Liver (tissue), 8 donors: ENCODE measurements at regions not wholly inside any gene's neighbourhood (a gene's known extent, or its start where the extent isn't known, plus 50 kb on each side); places are given as distances from the start of the nearest gene placed in this dataset.

Experiments used
- DNase-seq: peaks from one replicate; pipeline ENCODE4 v3.0.0-alpha.2; 2017; ENCODE audit warnings: low spot score
- H3K27ac ChIP-seq, 2 donors: one replicate each; pipeline ENCODE4 v1.7.0; 2013; ENCODE audit warnings: inconsistent platforms in 2 of 2, low read length in 2 of 2, control low read depth in 1 of 2, low read depth in 1 of 2, mild to moderate bottlenecking in 1 of 2
- H3K27me3 ChIP-seq, 4 donors: one replicate each; pipeline versions ENCODE4 v1.6.1 to v1.7.0; 2013; ENCODE audit warnings: low read length in 3 of 4, inconsistent platforms in 1 of 4, mild to moderate bottlenecking in 1 of 4, moderate library complexity in 1 of 4; ENCODE audit not compliant: control insufficient read depth in 4 of 4, insufficient read depth in 4 of 4
- H3K36me3 ChIP-seq, 4 donors: one replicate each; pipeline versions ENCODE4 v1.6.1 to v1.7.0; 2013; ENCODE audit warnings: low read length in 3 of 4, mild to moderate bottlenecking in 3 of 4, low read depth in 1 of 4, moderate library complexity in 1 of 4; ENCODE audit not compliant: control insufficient read depth in 4 of 4, insufficient read depth in 3 of 4
- H3K4me1 ChIP-seq, 4 donors: one replicate each; pipeline versions ENCODE4 v1.6.1 to v1.7.0; 2013; ENCODE audit warnings: low read length in 3 of 4, mild to moderate bottlenecking in 3 of 4, moderate library complexity in 1 of 4; ENCODE audit not compliant: control insufficient read depth in 4 of 4, insufficient read depth in 4 of 4
- H3K4me3 ChIP-seq, 3 donors: one replicate each; pipeline versions ENCODE4 v1.6.1 to v1.7.0; 2013; ENCODE audit warnings: low read length in 3 of 3, control low read depth in 1 of 3, low read depth in 1 of 3, mild to moderate bottlenecking in 1 of 3
- H3K9ac ChIP-seq, 2 donors: one replicate each; pipeline ENCODE4 v1.7.0; 2013; ENCODE audit warnings: low read length in 2 of 2, mild to moderate bottlenecking in 2 of 2, moderate library complexity in 2 of 2, control low read depth in 1 of 2, low read depth in 1 of 2
- H3K9me3 ChIP-seq, 4 donors: one replicate each; pipeline versions ENCODE4 v1.6.1 to v1.7.0; 2013; ENCODE audit warnings: low read length in 3 of 4; ENCODE audit not compliant: control insufficient read depth in 4 of 4
- FOXA1 ChIP-seq: IDR thresholded peaks from 2 replicates; pipeline ENCODE4 v1.6.1; 2016; ENCODE audit warnings: antibody characterized with exemption
- FOXA2 ChIP-seq: IDR thresholded peaks from 2 replicates; pipeline ENCODE4 v1.6.1; 2016; ENCODE audit warnings: antibody characterized with exemption
- GABPA ChIP-seq, 2 donors: IDR thresholded peaks in 1 of 2; conservative IDR thresholded peaks in 1 of 2; 2 replicates each; pipeline ENCODE4 v1.6.1; 2016; ENCODE audit warnings: antibody characterized with exemption in 2 of 2, mild to moderate bottlenecking in 1 of 2, moderate library complexity in 1 of 2
- HNF4G ChIP-seq: IDR thresholded peaks from 2 replicates; pipeline ENCODE4 v1.6.1; 2016; ENCODE audit warnings: antibody characterized with exemption
- NR2F2 ChIP-seq: IDR thresholded peaks from 2 replicates; pipeline ENCODE4 v1.6.1; 2016; ENCODE audit warnings: antibody characterized with exemption
- RAD21 ChIP-seq, 2 donors: IDR thresholded peaks; 2 replicates each; pipeline ENCODE4 v1.6.1; 2016; ENCODE audit warnings: antibody characterized with exemption in 2 of 2, mild to moderate bottlenecking in 2 of 2
- TAF1 ChIP-seq: conservative IDR thresholded peaks from 2 replicates; pipeline ENCODE4 v1.6.1; 2016; ENCODE audit warnings: antibody characterized with exemption, mild to moderate bottlenecking
- WGBS: extraction: QIAGEN DNeasy Blood & Tissue Kit; methylation state at CpG from one replicate; pipeline ENCODE4 v1.1.7; 2013; 5-methylcytosine and 5-hydroxymethylcytosine counted together
- TF ChIP-seq, protein P1 (sequence below): fragments of 150-350 bp; IDR thresholded peaks from 2 replicates; pipeline ENCODE4 v1.5.1; 2017; ENCODE audit warnings: improper control_type of control experiment, low read depth, low read length; ENCODE audit not compliant: missing input control
- TF ChIP-seq, protein P2 (sequence below): IDR thresholded peaks from 2 replicates; pipeline ENCODE4 v1.6.1; 2016; ENCODE audit warnings: antibody characterized with exemption
- TF ChIP-seq, protein P3 (sequence below): IDR thresholded peaks from 2 replicates; pipeline ENCODE4 v1.6.1; 2016; ENCODE audit warnings: antibody characterized with exemption
- TF ChIP-seq, protein P4 (sequence below): IDR thresholded peaks from 2 replicates; pipeline ENCODE4 v1.6.1; 2016; ENCODE audit warnings: antibody characterized with exemption
- donor health status: healthy.
- donor health status: healthy.
- donor health status: healthy.
- donor health status: healthy.
- donor health status: healthy.

- Histone ChIP-seq H3K9me3 (no peaks in the 10 kb centered on the region), H3K27me3 (no peaks in the 10 kb centered on the region), H3K36me3 (no peaks in the 10 kb centered on the region), H3K27ac (no peak overlapping the region), H3K9ac (no peak overlapping the region), H3K4me1 (peaks cover 0 to 1% (median 0%) of the 10 kb centered on the region in 4 donors), H3K4me3 (no peak overlapping the region)
- no peak for DNase-seq
- WGBS, result 61% methylated on average over 6 of the region's 6 CpGs
- no peak for TF ChIP-seq FOXA1
- TF ChIP-seq GABPA (IDR thresholded peaks at IDR 0.05 in 1 of 2, conservative IDR thresholded peaks at IDR 0.05 in 1 of 2), result no peak
- TF ChIP-seq, protein P1, sequence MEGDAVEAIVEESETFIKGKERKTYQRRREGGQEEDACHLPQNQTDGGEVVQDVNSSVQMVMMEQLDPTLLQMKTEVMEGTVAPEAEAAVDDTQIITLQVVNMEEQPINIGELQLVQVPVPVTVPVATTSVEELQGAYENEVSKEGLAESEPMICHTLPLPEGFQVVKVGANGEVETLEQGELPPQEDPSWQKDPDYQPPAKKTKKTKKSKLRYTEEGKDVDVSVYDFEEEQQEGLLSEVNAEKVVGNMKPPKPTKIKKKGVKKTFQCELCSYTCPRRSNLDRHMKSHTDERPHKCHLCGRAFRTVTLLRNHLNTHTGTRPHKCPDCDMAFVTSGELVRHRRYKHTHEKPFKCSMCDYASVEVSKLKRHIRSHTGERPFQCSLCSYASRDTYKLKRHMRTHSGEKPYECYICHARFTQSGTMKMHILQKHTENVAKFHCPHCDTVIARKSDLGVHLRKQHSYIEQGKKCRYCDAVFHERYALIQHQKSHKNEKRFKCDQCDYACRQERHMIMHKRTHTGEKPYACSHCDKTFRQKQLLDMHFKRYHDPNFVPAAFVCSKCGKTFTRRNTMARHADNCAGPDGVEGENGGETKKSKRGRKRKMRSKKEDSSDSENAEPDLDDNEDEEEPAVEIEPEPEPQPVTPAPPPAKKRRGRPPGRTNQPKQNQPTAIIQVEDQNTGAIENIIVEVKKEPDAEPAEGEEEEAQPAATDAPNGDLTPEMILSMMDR, result no peak
- no peak for TF ChIP-seq HNF4G
- TF ChIP-seq FOXA2, result no peak
- TF ChIP-seq NR2F2, result no peak
- TF ChIP-seq, protein P2, sequence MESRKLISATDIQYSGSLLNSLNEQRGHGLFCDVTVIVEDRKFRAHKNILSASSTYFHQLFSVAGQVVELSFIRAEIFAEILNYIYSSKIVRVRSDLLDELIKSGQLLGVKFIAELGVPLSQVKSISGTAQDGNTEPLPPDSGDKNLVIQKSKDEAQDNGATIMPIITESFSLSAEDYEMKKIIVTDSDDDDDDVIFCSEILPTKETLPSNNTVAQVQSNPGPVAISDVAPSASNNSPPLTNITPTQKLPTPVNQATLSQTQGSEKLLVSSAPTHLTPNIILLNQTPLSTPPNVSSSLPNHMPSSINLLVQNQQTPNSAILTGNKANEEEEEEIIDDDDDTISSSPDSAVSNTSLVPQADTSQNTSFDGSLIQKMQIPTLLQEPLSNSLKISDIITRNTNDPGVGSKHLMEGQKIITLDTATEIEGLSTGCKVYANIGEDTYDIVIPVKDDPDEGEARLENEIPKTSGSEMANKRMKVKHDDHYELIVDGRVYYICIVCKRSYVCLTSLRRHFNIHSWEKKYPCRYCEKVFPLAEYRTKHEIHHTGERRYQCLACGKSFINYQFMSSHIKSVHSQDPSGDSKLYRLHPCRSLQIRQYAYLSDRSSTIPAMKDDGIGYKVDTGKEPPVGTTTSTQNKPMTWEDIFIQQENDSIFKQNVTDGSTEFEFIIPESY, result no peak
- TF ChIP-seq, protein P3, sequence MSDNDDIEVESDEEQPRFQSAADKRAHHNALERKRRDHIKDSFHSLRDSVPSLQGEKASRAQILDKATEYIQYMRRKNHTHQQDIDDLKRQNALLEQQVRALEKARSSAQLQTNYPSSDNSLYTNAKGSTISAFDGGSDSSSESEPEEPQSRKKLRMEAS, result no peak
- no peak for TF ChIP-seq RAD21 (IDR thresholded peaks at IDR 0.05)
Observed at GRCh38 chr12:76143343-76144244, 59.1 kb upstream of the NAP1L1 start.

DNA sequence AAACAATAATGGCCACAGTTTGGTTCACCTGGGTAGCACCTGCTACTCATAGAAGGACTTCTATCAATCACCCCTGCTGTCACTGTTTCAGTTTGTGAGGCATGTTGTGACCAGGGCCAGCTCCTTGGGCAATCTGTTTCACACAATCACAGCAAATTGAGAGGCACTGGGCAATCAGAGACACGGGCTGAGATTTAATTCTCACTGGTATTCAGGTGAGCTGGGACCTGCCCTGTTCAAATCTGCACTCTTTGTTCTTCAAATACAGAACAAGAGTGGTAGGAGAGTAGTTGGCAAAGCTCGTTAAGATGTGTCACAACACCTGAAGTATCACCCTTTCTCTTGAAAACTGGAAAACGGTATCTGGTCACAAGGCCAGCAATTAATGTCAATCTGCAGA is 57.8 kb upstream of the NAP1L1 start:
- Histone ChIP-seq H3K36me3 (no peaks in the 10 kb centered on the region), H3K4me1 (peaks cover 0 to 1% (median 0%) of the 10 kb centered on the region in 4 donors), H3K9me3 (peaks cover 2 to 5% (median 3%) of the 10 kb centered on the region in 4 donors), H3K27ac (no peak overlapping the region), H3K27me3 (no peaks in the 10 kb centered on the region), H3K4me3 (no peak overlapping the region), H3K9ac (no peak overlapping the region)
- no peak for DNase-seq
- no peak for TF ChIP-seq TAF1
- TF ChIP-seq, protein P4, sequence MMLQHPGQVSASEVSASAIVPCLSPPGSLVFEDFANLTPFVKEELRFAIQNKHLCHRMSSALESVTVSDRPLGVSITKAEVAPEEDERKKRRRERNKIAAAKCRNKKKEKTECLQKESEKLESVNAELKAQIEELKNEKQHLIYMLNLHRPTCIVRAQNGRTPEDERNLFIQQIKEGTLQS, result no peak
- no peak for TF ChIP-seq HNF4G
- WGBS, result 73% methylated on average over 3 of the region's 3 CpGs

- peaks cover 2 to 5% (median 3%) of the 10 kb centered on the region in 4 donors for H3K9me3 ChIP-seq
- H3K9ac ChIP-seq, result no peak overlapping the region
- H3K27ac ChIP-seq, result no peak overlapping the region
- TF ChIP-seq FOXA1, result no peak
- DNase-seq, result no peak
- no peak overlapping the region for H3K4me3 ChIP-seq
- no peaks in the 10 kb centered on the region for H3K27me3 ChIP-seq
- H3K36me3 ChIP-seq, result no peaks in the 10 kb centered on the region
- 87% methylated on average over 2 of the region's 2 CpGs for WGBS
- peaks cover 0 to 1% (median 0%) of the 10 kb centered on the region in 4 donors for H3K4me1 ChIP-seq
Observed at GRCh38 chr12:76138656-76139055, 54.2 kb upstream of the NAP1L1 start.
